ENCODE measurements at regions not wholly inside any gene's neighbourhood (a gene's known extent, or its start where the extent isn't known, plus 50 kb on each side); places are given as distances from the start of the nearest gene placed in this dataset.

DNA sequence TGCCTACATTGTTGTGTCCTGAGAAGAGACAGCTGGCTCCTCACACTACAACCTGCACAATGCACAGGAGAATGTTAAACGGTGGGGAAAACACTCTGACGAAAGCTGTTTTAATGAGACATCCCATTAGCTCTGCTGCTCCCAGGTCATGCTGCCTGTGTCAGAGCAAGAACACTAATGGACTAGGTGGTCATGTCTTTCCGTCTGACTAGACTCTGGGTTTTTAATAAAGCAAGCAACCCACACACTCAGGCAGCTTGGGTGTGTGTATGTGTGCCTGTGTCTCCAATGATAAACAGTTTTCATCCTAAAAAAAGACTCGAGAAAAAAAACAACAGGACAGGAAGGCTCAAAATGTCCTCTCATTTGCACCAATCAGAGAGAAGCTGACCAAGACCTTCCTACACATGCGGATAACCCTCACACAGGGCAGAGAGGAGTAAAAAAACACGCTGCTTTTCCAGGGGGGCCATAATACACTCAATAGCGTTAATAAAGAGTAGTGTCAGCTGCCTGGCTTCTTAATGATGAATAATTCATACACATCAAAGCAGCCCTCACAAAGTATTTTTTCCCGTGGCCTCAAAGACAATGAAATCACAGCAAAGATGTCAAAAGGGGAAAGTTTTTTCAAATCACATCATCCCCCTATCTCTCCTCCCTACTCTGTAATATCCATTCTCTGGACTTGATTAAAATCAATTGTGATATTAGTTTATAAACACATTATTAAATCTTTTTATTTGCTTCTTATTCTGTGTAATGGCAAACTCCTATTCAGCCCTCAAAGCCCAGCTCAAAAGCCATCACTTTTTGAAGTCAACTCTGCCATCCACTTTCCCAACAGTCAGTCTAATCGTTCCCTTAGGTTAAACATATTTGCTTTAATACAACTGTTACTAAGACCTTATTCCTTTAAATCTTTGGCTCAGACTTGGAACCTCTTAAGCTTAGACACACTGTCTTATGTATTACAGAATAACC, 244.2 kb upstream of the CDH11 start:
- TF ChIP-seq, protein P1, sequence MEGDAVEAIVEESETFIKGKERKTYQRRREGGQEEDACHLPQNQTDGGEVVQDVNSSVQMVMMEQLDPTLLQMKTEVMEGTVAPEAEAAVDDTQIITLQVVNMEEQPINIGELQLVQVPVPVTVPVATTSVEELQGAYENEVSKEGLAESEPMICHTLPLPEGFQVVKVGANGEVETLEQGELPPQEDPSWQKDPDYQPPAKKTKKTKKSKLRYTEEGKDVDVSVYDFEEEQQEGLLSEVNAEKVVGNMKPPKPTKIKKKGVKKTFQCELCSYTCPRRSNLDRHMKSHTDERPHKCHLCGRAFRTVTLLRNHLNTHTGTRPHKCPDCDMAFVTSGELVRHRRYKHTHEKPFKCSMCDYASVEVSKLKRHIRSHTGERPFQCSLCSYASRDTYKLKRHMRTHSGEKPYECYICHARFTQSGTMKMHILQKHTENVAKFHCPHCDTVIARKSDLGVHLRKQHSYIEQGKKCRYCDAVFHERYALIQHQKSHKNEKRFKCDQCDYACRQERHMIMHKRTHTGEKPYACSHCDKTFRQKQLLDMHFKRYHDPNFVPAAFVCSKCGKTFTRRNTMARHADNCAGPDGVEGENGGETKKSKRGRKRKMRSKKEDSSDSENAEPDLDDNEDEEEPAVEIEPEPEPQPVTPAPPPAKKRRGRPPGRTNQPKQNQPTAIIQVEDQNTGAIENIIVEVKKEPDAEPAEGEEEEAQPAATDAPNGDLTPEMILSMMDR (IDR thresholded peaks at IDR 0.05): no peak
- TF ChIP-seq POLR2A (IDR thresholded peaks at IDR 0.05): no peak

Measured in uterus (tissue), 2 donors.